ENCODE measurements at regions not wholly inside any gene's neighbourhood (a gene's known extent, or its start where the extent isn't known, plus 50 kb on each side); places are given as distances from the start of the nearest gene placed in this dataset.

DNA sequence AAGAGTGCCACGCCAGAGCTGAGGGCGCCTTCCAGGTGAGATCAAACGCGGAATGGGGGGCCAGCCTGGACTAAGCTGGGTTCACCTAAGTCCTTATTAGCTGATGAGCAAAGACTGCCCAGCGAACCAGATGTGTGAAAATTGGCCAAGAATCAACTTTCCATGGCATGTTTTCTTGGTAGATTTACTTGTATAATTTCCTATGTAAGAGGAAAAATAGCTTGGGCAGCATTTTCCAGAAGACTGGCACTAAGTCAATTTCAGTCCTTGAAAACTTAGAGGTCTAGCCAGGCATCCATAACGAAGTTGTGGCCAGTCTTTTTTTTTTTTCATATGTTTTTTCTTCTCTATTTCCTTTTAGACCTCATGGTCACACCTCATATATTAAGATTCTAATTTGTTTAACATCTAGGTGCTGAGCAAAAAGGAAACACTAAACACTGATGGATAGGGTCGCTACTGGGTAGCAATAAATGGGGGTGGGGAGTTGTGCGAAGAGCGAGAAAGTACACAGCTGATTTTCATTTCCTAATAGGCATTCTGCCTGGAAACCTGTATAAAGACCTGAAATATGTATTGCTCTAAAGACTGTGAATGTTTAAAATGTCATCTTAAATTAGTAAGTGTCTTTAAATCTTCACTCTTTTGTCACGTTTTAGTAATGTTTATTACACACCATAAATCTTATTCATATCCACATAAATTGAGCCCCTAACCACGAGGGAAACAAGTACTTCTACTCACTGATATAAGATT lies 188.8 kb downstream of the CD83 start:
- TF ChIP-seq, protein P1, sequence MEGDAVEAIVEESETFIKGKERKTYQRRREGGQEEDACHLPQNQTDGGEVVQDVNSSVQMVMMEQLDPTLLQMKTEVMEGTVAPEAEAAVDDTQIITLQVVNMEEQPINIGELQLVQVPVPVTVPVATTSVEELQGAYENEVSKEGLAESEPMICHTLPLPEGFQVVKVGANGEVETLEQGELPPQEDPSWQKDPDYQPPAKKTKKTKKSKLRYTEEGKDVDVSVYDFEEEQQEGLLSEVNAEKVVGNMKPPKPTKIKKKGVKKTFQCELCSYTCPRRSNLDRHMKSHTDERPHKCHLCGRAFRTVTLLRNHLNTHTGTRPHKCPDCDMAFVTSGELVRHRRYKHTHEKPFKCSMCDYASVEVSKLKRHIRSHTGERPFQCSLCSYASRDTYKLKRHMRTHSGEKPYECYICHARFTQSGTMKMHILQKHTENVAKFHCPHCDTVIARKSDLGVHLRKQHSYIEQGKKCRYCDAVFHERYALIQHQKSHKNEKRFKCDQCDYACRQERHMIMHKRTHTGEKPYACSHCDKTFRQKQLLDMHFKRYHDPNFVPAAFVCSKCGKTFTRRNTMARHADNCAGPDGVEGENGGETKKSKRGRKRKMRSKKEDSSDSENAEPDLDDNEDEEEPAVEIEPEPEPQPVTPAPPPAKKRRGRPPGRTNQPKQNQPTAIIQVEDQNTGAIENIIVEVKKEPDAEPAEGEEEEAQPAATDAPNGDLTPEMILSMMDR (IDR thresholded peaks at IDR 0.05; ENCODE audit: extremely low read depth, insufficient read depth, missing control alignments), result no peak
- no peak for DNase-seq (ENCODE audit: low spot score)
- in situ Hi-C loops (cut with MboI; ENCODE audit: low pct_unique_long_range_greater_than_20kb, low sequenced_read_pairs, unreplicated experiment), result no loop called here

DNA sequence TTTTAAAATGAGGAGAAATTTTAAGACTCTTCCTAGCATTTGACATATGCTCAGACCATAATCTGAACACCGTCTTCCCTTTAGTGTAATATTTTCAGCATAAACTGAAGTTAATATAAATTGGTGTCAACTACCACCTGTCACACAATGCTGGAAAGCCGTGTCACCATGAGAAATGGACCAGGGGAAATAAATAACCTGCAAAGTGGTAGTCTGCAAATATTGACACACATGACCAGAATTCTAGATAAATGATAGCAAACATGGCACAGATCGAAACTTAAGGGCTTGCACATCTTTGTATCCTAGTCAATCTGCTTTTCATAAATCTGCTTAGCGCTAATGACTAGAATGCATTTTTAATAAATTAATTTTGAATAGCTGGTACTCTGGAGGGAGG lies 191.9 kb downstream of the CD83 start:
- in situ Hi-C loops (cut with MboI; ENCODE audit: low pct_unique_long_range_greater_than_20kb, low sequenced_read_pairs, unreplicated experiment), result no loop called here
- no peak for DNase-seq (ENCODE audit: low spot score)
- TF ChIP-seq, protein P1 (IDR thresholded peaks at IDR 0.05; ENCODE audit: extremely low read depth, insufficient read depth, missing control alignments), result no peak

DNA sequence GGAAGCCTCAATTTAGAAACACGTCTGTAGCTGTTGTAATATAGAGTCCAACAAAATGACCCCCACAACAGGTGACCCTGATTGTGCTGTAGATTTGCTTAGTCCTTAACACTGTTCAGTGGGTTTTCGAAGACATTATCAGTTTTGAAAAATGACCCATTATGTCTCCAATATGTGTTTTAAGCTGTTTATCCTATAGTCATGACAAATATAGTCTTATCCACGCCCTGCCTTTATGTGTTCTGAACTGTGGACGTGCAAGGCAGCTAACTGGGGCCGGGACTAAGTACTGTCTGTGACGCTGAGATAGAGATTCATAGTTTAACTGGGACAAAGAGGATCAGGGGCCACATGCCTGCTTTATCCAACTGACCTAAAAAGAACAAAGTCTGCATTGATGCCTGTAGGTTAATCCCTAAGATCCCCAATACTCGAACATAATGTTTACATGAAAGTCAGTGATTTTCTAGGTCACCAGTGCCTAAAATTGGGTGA lies 192.4 kb downstream of the CD83 start:
- TF ChIP-seq, protein P1 (IDR thresholded peaks at IDR 0.05; ENCODE audit: extremely low read depth, insufficient read depth, missing control alignments), result no peak
- in situ Hi-C loops (cut with MboI; ENCODE audit: low pct_unique_long_range_greater_than_20kb, low sequenced_read_pairs, unreplicated experiment), result no loop called here
- no peak for DNase-seq (ENCODE audit: low spot score)

DNA sequence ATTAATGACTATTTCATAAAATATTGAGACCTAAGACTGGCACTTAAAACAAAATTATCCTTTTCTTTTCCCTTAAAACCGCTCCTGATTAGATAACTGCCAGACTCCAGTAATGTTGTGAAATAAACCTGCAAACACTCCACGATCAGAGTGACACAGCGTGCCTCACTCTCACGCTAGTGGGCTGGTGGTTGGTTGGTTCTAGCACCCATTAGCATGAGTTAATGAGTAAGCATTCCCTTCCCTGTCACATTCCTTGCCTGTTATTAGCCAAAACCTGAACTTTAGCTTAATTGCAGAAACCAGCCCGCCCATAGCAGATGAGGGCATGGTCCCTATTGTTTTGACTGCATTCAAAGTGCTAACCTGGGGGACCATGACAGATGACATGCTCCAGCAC lies 193.4 kb downstream of the CD83 start:
- in situ Hi-C loops (cut with MboI; ENCODE audit: low pct_unique_long_range_greater_than_20kb, low sequenced_read_pairs, unreplicated experiment), result no loop called here
- TF ChIP-seq, protein P1 (IDR thresholded peaks at IDR 0.05; ENCODE audit: extremely low read depth, insufficient read depth, missing control alignments), result no peak
- no peak for DNase-seq (ENCODE audit: low spot score)

DNA sequence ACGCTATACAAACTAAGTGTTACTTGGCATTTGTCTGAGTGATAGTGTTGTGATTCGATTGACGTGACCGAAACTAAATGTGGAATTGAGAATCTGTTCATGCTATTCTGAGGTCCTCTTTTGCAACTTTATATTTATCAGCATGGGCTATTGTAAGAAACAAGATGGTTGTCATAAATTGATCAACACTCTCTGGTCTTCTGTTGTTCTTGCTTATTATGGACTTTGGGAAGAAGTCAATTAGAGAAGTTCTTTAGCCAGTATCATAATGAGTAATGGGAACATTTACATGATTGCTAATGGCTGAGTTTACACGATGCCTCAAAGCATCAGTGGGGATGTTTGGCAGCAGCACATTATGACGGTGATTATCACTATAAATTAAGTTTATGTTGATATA lies 195.0 kb downstream of the CD83 start:
- in situ Hi-C loops (cut with MboI; ENCODE audit: low pct_unique_long_range_greater_than_20kb, low sequenced_read_pairs, unreplicated experiment), result no loop called here
- TF ChIP-seq, protein P1 (IDR thresholded peaks at IDR 0.05; ENCODE audit: extremely low read depth, insufficient read depth, missing control alignments), result no peak

DNA sequence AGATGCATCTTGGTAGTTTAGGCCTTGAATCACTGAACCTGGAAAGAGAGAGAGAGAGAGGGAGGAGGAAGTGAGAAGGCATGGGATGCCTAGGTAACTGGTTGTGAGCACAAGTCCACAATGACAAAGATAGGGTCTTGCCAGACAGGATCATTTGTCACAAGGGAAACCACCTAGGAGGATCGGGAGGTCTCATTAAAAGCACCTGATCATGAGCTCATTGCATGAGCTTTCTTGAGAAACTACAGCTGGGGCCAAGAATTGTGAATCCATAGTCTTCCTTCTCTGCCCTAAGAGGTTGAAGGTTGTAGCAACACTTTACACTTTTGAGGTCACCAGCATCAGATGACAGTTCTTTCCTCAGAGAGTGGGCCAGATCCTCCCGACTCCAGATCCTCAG lies 195.7 kb downstream of the CD83 start:
- peak; percentile 23 for DNase-seq (ENCODE audit: low spot score)
- TF ChIP-seq, protein P1 (IDR thresholded peaks at IDR 0.05; ENCODE audit: extremely low read depth, insufficient read depth, missing control alignments), result no peak
- in situ Hi-C loops (cut with MboI; ENCODE audit: low pct_unique_long_range_greater_than_20kb, low sequenced_read_pairs, unreplicated experiment), result no loop called here

More for the DNA sequence above, 195.0 kb downstream of the CD83 start:
- peak; percentile 16 for DNase-seq (ENCODE audit: low spot score)

Data from GM13977 (cell line).